Chondrocyte (in vitro differentiated cells): ENCODE measurements at regions not wholly inside any gene's neighbourhood (a gene's known extent, or its start where the extent isn't known, plus 50 kb on each side); places are given as distances from the start of the nearest gene placed in this dataset.

Experiments used
- DNase-seq: peaks from one replicate; pipeline ENCODE4 v3.0.0; 2021; ENCODE audit warnings: mixed read lengths, low spot score
- H3K27ac Mint-ChIP-seq: one replicate; pipeline ENCODE4 v1.8.0; 2021; ENCODE audit warnings: mild to moderate bottlenecking, moderate library complexity, mixed read lengths; ENCODE audit not compliant: unreplicated experiment
- H3K27me3 Mint-ChIP-seq: 2 replicates; pipeline ENCODE4 v1.8.0; 2021; ENCODE audit warnings: low read depth, mixed read lengths
- H3K36me3 Mint-ChIP-seq: 2 replicates; pipeline ENCODE4 v1.8.0; 2021; ENCODE audit warnings: low read depth, mixed read lengths
- H3K4me1 Mint-ChIP-seq: 2 replicates; pipeline ENCODE4 v1.8.0; 2021; ENCODE audit warnings: low read depth, mild to moderate bottlenecking, mixed read lengths
- H3K4me3 Mint-ChIP-seq: one replicate; pipeline ENCODE4 v1.8.0; 2021; ENCODE audit warnings: mild to moderate bottlenecking, moderate library complexity, mixed read lengths; ENCODE audit not compliant: unreplicated experiment
- H3K9me3 Mint-ChIP-seq: 2 replicates; pipeline ENCODE4 v1.8.0; 2021; ENCODE audit warnings: low read depth, mixed read lengths
- TF ChIP-seq, protein P1 (sequence below): fragments of 200-600 bp; sonication (generic); IDR thresholded peaks from 2 replicates; pipeline ENCODE4 v1.5.0; 2021; ENCODE audit warnings: antibody characterized with exemption, mild to moderate bottlenecking, moderate library complexity

- Mint-ChIP-seq H3K4me3 (no peak overlapping the region), H3K4me1 (peaks cover 10% of the 10 kb centered on the region), H3K27me3 (peaks cover 24% of the 10 kb centered on the region), H3K36me3 (no peaks in the 10 kb centered on the region), H3K27ac (no peak overlapping the region), H3K9me3 (peaks cover 3% of the 10 kb centered on the region)
- DNase-seq: no peak
- TF ChIP-seq, protein P1, sequence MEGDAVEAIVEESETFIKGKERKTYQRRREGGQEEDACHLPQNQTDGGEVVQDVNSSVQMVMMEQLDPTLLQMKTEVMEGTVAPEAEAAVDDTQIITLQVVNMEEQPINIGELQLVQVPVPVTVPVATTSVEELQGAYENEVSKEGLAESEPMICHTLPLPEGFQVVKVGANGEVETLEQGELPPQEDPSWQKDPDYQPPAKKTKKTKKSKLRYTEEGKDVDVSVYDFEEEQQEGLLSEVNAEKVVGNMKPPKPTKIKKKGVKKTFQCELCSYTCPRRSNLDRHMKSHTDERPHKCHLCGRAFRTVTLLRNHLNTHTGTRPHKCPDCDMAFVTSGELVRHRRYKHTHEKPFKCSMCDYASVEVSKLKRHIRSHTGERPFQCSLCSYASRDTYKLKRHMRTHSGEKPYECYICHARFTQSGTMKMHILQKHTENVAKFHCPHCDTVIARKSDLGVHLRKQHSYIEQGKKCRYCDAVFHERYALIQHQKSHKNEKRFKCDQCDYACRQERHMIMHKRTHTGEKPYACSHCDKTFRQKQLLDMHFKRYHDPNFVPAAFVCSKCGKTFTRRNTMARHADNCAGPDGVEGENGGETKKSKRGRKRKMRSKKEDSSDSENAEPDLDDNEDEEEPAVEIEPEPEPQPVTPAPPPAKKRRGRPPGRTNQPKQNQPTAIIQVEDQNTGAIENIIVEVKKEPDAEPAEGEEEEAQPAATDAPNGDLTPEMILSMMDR: no peak
Observed at GRCh38 chr15:92525758-92526245, 129.8 kb downstream of the FAM174B start.

DNA sequence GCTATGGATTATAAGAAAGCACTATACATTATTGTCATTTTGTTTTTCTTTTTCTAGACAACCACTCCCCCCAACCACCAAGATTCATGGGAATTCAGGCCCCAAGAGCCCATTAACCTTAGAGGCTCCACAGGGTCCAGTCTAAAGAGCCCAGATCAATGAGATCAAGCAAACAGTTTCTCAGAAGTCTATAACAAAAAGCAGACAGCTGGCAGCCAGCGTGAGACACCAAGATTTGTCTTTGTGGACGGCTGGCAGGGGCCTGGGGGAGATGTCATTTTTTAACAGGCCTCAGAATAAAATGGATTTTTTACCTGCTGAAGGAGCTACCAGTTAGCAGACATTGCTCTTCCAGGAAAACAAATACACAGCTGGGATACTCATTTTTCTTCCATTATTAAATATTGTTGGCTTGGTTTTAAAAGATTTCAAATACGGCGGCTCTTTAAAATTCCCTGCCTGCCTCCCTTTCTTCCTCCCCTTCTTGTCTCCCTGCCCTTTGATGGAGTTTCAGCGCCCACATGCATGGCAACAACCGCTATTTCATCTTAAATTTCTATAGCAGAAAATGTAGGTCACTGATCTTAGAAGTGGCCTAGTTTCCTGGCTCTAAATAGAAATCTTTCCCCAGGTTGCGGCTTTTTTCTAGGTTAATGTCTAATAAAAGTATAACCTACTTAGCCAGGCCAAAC, 130.6 kb downstream of the FAM174B start:
- peaks cover 16% of the 10 kb centered on the region for H3K27me3 Mint-ChIP-seq
- H3K27ac Mint-ChIP-seq: no peak overlapping the region
- H3K9me3 Mint-ChIP-seq: peaks cover 3% of the 10 kb centered on the region

GRCh38 chr15:92524161-92524560, 130.5 kb downstream of the ST8SIA2 start:
- no peak for DNase-seq
- H3K27me3 Mint-ChIP-seq: peaks cover 8% of the 10 kb centered on the region
- H3K9me3 Mint-ChIP-seq: no peaks in the 10 kb centered on the region
- H3K27ac Mint-ChIP-seq: no peak overlapping the region
- H3K4me3 Mint-ChIP-seq: no peak overlapping the region
- no peaks in the 10 kb centered on the region for H3K36me3 Mint-ChIP-seq
- peaks cover 10% of the 10 kb centered on the region for H3K4me1 Mint-ChIP-seq
- TF ChIP-seq, protein P1: no peak

More for the DNA sequence above, 130.6 kb downstream of the FAM174B start:
- DNase-seq: no peak
- H3K36me3 Mint-ChIP-seq: no peaks in the 10 kb centered on the region
- peaks cover 10% of the 10 kb centered on the region for H3K4me1 Mint-ChIP-seq
- TF ChIP-seq, protein P1: no peak
- H3K4me3 Mint-ChIP-seq: no peak overlapping the region

- no peak for DNase-seq
- Mint-ChIP-seq H3K9me3 (no peaks in the 10 kb centered on the region), H3K4me1 (peaks cover 10% of the 10 kb centered on the region), H3K27ac (no peak overlapping the region), H3K27me3 (peaks cover 4% of the 10 kb centered on the region), H3K4me3 (no peak overlapping the region), H3K36me3 (no peaks in the 10 kb centered on the region)
- TF ChIP-seq, protein P1: no peak
Observed at GRCh38 chr15:92523176-92523575, 129.5 kb downstream of the ST8SIA2 start.

- no peak for DNase-seq
- Mint-ChIP-seq H3K4me1 (peaks cover 4% of the 10 kb centered on the region), H3K4me3 (no peak overlapping the region), H3K27ac (no peak overlapping the region), H3K9me3 (no peaks in the 10 kb centered on the region), H3K27me3 (peaks cover 4% of the 10 kb centered on the region), H3K36me3 (no peaks in the 10 kb centered on the region)
- TF ChIP-seq, protein P1: peak; percentile 90
Observed at GRCh38 chr15:92521624-92522008, 127.9 kb downstream of the ST8SIA2 start.
